HG02610 (cell line): ENCODE measurements at regions not wholly inside any gene's neighbourhood (a gene's known extent, or its start where the extent isn't known, plus 50 kb on each side); places are given as distances from the start of the nearest gene placed in this dataset.

Experiments
- ATAC-seq: cut with Tn5 transposase; IDR thresholded peaks from one replicate; pipeline ENCODE4 v1.9.1; 2021; ENCODE audit warnings: mild to moderate bottlenecking, moderate library complexity; ENCODE audit not compliant: unreplicated experiment

DNA sequence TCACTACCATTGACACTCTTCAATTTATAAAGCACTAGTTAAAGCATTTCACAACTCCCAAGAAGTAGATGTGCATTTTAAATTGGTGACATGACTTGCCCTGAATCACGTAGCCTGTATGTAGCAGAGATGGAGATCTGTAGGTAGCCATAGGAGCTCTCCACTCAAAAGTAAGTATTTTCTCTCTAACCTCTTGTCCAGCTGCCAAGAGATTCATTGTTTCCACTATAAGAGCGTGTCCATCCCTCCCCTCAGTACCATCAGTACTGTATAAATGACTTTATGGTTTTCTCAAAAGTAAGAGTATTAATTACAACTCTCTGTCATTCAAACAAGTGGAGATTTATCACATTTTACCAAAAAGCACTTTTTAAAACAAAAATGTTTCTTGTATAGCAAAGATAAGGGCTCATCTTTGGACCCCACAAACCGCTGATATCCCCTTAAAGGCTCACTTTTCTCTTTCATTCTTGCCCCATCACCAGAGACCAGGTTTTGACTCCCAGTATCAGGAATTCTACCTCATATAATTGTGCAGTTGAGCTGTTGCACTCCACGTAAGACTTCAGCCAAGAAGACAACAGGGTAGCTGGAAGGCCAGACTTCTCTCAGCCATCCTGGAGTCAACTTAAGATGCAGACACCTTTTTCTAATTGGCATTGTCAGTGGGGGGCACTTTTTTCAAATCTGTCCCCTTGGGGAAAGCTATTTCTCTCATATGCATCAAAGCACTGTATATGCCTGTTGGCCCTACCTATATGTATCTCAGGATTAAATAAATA lies 78.0 kb upstream of the GALNT5 start:
- ATAC-seq = no peak

DNA sequence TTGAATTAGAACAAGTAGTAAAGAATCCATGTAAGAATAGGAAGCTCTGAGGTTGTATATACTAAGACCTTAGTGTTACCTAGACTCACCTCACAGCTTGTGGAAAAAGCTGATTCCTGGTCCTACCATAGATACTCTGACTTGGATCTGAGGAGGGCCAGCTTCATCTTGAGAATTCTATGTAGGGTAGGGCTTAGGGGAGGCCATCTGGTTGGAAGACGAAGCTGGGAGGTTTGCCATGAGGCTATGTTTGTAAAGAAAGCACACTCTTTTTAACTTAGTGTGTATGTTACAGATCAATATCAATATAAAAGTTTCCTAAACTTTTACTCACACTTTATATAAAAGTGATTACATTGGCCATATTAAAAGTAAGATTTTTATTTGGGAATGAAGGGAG lies 77.1 kb upstream of the GALNT5 start:
- ATAC-seq = no peak

DNA sequence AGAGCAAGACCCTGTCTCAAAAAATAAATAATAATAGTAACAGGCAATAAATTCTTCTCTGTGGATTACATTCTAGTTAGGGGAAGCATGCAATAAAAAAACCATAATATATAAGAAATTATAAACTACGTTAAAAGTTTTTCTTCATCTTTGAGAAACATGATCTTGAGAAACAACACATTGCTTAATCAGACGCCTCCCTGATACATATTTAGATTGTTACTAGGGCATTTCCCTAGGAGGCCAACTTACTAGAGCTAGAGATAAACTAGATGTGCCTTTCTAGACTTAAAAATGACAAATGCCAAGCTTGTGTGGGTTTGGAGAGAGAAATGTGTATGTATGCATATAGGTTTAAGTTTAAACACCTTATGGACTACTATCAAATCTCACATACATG lies 76.3 kb upstream of the GALNT5 start:
- ATAC-seq = no peak

DNA sequence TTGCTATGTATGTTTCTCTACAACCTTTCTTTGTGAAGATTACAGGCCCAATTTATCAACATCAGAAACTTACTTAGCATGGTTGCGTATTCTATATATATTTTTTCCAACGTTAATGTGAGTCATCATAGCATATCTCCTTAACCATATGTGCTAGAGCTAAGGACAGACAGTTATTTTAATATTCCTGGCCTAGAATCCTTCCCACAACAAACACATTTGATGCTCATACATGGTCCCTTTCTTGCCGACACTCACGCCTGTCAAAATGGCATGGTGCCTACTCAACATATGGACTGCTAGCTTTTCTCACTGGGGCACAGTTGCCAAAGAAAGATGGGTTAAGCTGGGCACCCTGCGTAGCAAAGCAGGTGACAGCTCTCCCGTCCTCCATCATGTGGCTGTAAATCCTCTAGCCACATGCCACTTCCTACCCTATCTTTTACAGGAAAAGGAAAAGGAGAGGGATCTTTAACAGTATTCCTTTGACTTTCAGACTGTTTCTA lies 75.2 kb upstream of the GALNT5 start:
- no peak for ATAC-seq

DNA sequence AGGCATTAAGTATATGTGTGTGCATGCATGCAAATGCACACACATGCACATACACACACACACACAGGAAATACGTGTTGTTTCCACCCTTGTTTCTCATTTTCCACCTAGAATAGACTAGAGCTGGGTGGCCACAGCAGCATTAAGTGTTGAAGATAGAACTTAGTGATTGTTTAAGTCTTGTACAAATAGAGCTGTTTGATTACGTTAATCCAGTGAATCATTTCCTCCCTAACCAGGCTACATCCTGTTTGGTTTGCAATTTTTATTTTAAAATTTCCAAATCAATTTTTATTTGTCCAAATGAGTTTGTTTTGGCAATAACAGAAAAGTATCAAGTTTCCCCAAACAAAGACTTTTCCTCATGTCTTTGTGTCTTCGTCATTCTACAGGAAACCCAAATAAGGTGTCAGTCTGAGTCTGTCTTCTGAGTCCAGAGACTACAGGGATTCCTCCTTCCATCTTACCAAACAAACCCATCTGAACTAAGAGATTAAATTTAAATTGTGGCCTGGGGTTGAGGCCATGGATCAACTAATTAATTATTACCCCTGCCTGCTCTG lies 74.6 kb upstream of the GALNT5 start:
- ATAC-seq = no peak

DNA sequence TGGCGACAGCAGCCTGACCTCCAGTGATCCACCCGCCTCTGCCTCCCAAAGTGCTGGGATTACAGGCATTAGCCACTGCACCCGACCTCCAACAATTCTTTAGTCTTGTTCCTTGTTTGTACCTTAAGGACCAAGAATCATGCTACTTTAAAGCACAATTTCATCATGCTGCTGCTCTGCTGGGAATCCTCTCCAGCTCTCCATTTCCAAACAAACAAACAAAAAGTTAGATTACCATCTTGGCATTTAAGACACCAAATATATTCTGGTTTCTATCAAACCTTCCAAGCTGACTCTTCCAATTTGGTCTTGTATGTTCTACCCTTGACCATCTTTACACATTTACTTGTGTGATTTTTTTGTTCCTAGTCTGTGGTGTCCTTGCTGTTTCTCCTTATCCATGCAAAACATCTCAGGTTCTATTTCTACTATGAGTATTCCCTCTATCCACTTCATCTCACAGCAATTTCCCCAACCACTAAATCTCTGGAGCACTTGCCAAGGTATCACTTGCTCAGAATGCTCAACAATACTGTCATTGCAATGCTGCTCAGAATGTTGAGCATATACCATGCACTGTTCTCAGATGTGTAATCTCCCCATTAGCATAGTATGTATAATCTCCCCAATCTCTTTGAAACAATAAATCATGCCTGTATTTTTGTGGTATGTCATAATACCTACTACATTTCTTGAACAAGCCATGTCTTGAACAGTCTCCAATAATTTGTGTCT lies 73.2 kb upstream of the GALNT5 start:
- ATAC-seq = no peak

DNA sequence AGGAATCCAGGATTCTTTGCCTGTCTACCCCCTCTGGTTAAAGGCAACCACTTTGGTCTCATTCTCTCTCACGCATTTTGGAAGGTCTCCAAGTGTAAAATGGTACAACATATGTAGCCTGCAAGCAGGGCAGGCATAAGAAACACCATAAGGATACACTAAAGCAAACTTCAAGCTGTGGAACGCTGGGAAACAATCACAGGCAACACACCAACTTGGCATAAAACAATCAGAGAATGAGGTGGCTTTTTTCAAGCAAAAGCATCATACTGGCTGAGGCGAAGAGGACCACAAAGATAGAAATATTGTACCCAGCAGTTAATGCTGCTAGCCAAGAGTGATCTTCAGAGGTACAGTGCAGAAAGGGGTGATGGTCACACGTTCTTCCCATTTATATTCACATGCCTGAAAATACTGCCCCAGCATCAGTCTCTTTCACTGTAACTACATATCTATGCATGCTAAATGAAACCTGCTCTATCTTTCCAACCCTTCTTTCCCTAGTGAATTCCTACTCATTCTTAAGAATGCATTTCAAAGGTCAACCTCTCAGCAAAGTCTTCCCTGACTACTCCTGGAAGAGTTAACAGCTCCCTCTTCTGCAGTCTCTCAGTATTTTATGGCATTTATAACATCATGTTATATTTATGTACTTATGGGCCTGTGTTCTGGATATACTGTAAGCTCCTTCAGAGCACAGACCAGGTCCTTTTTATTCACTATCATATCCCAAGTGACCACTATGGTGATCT lies 71.9 kb upstream of the GALNT5 start:
- no peak for ATAC-seq

DNA sequence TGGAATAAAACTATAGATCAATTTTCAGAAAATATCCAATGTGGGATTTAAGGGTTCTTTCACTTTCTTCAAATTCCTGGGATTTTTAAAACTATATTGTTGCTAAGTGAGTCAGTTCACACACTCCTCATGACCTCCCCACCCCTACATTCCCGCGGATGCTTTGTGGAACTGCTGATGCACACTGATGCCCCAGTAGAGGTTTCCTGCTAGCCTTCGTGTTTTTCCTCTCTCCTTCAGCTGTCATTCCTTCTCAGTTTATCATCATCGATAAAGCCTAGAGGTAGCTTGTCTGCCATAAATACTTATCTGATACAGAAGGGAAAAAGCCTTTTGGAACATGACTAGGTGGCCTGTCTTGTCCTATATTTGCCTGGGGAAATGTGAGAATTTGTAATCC lies 67.4 kb upstream of the GALNT5 start:
- ATAC-seq = no peak

DNA sequence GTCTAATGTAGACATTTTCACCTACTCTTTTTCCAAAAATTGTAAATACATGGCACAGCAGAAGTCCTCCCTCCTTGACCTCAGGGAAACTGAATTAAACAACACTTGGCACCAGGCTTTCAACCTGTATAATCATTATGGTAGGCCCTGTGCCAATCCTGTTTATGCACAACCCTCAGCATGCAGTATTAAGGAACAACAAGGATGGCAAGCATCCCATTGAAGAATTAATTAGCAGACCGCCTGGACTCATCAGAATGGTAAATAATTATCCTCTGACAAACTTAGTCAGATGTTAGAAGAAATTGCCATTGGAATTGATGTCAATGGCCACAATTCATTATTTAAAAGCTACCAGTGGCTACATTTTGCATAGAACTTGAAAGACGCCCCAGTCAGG lies 66.3 kb upstream of the GALNT5 start:
- ATAC-seq = no peak

DNA sequence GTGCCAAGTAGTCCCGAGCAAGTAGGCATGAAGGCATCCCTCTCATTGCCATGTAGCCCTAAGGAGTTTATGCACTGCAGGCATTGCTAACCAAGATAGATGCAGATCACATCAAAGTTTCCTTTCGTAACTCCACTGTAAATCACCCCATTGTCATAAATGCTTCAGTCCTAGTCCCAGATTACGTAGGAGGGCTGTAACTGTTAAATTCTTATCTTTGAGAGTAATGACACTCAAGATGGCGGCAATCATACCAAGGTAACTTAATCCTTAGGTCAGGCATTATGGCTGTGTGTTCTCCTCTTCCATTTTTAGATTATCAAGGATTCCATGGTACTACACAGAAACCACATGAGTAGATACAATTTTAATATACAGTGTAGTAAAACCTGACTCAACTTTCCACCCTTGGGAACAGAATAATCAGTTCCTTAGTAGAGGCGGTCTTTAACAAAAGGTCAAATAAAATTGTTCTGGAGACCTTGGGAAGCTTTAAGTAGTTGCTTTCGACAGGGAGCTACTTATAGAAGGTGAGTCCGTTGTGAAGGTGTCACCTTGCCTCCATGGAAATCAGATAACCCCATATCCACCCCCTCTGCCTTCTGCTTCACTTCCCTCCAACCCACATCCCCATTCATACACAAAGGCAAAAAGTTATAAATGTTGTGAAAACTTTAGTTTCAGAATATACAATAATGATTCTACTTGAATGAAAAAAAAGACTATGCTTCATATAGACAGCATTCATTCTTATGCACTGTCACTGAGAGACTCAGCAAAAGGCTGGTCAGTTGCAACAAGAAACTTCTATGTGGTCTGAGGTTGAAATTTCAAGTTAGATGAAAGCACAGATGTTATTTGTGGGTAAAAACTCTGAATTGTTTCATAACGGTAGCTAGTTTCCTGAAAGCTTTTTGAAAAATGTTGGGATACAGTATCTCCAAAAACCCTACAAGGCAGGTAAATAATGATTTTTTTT lies 64.8 kb upstream of the GALNT5 start:
- ATAC-seq = peak; percentile 84

DNA sequence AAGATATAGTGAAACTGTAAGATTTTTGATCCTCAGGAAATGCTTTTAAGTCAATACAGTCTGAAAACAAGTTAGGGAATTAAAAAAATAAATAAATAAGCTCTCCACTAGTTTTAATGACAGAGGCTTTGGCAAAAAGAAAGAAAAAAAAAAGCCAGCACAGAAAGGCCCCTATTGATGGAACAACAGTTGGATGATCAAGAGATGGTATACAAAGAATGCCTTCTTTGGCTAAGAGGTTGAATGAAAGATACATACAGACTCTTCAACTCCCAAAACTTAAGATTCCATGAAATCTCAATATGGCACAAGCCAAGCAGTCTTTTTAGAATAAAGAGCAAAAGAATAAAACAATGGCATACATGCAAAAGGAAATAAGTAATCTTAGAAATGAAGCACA lies 64.0 kb upstream of the GALNT5 start:
- no peak for ATAC-seq

DNA sequence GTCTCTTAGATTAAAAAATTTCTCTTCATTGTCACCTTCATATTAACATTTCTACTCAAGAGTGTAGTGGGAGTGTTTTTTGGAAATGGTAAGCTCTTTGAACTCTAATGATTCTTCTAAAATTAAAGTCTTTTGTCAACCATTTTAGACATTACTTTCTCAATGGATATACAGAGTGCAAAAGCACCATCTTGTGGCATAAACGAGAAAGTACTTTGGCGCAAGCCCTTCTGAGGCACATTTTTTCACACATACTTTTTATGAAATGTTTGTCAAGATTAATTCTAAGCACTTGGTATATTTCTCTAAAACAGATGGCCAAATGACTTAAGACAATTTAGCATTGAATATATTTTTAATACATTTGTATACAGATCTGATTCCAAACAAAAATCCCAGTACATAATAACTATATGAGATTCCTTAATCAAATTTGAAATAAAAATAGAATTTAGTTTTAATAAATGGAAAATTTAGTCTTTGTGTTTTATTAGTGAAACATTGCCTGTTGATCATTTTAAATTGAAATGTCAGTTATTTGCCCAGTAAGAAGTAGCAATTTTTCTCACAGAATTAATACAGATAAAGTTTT lies 63.3 kb upstream of the GALNT5 start:
- peak; percentile 68 for ATAC-seq

DNA sequence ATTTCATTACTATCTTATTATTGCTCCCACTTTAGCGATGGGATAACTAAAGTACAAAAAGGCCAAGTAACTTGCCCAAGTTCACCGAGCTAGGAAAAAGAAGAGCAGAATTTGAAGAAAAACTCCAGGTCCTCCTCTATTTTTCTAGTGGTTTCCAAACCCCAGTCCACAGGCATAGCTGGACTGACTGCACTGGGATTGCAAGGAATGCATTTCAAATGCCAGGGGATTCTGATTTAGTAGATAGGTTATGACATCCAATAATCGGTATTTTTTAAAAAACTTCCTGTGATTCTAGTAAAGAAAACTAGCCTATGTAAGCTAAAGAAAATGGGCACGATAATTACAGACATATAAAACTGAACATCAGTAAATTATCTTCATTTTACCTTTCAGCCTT lies 62.7 kb upstream of the GALNT5 start:
- no peak for ATAC-seq

DNA sequence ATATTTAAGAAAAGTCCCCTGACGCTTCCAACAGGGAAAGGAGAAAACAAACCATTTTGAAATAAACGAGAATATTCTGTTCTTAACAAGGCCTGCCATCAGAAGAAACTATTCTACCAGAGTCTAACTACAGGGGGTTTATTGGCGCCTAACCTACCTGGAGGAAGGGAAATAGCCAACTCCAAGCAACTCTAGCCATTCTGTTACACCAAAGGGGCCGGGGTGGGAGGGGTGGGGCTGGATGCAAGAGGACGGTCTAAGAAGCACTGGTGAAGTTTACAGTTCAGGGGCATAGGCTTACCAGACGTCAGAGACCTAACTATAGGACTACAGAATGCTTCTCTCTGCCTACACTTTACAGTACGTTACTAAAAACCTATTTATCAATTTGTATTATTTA lies 60.5 kb upstream of the GALNT5 start:
- ATAC-seq = no peak

DNA sequence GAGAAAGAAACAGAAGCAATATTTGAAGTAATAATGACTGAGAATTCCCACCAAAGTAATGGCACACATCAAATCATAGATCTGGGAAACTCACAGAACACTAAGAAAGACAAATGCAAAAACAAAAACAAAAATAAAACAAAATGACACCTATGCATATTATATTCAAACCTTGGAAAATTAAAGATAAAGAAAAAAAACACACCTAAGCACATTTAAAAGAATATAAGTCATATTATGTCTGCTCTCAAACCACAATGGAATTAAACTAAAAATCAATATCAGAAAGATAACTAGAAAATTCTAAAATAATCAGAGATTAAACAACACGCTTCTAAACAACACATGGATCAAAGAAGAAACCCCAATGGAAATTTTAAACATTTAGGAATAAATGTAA lies 59.7 kb upstream of the GALNT5 start:
- no peak for ATAC-seq

DNA sequence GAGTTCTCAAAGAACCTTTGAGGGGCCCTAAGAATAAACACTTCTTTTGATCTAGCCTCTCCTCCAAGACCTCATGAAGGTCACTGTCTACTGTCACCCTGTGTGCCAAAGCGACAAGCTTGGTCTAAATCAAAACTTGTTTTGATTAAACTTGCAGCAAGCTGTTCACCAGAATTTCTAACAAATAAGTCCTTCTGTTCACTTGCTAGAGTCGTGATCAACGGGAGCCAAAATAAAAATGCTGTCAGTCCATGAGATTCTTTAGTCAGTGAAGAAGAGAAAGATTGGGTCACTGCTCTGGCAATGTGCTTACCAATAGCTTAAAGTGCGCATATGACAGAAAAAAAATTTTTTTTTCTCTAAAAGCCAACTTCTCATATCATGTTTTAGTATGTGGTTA lies 53.9 kb upstream of the GALNT5 start:
- ATAC-seq = no peak

DNA sequence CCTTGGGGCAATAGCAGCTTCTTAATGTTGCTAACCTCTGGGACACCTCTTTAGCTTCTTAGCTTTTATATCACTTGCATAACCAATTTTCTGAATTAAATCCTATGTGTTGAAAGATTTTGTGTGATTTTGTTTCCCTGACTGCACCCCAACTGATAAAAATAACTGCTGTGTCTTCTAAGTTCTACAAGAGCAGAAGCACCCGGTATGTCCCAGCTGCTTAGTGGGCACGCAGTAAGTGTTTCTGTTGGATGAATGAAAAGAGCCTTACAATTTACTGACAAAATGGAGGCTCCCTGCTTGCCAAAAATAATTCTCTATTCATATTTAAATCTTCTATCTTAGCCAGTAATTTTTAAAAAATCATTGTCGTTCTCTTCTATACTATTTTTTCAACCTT lies 53.1 kb upstream of the GALNT5 start:
- no peak for ATAC-seq

DNA sequence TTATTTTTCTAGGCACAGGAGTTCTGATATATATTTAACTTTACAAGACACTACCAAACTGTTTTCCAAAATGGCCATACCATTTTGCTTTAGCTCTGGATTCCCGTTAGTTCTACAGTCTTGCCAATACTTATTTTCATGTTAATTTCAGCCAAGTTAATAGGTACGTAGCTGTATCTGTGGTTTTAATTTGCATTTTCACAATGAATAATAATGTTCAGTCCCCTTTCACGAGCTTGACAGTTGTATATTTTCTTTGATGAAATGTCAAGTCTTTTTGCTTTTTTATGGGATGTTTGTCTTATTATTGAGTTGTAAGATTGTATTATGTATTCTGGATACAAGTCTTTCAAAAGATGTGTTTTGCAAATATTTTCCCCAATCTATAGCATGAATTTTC lies 50.6 kb upstream of the GALNT5 start:
- ATAC-seq = no peak
